NCI-H69 (cell line): ENCODE measurements at regions not wholly inside any gene's neighbourhood (a gene's known extent, or its start where the extent isn't known, plus 50 kb on each side); places are given as distances from the start of the nearest gene placed in this dataset.
A peak's percentile ranks its signal among the peaks of the same experiment; 100 is the strongest.
"Not testable (repeated sequence)": the region's sequence is repeated elsewhere in the genome, so short reads cannot be mapped to it uniquely, and the experiment has no call there.

Source experiments
- DNase-seq: peaks from one replicate; lab custom pipeline; 2025; lab: John Stamatoyannopoulos, UW

GRCh38 chr1:14260480-14260879 lies 338.0 kb upstream of the KAZN start:
- DNase-seq: no peak

GRCh38 chr1:14261395-14261794 lies 337.1 kb upstream of the KAZN start:
- DNase-seq: no peak

GRCh38 chr1:14262637-14263036 lies 335.8 kb upstream of the KAZN start:
- peak; percentile 1 for DNase-seq

- DNase-seq: peak; percentile 36
These were observed 335.3 kb upstream of the KAZN start for GRCh38 chr1:14263225-14263624.

GRCh38 chr1:14263671-14264070 lies 334.8 kb upstream of the KAZN start:
- DNase-seq: peak; percentile 5

- DNase-seq: no peak
These were observed 333.0 kb upstream of the KAZN start for GRCh38 chr1:14265495-14265894.

- no peak for DNase-seq
These were observed 330.5 kb upstream of the KAZN start for GRCh38 chr1:14267991-14268390.

- DNase-seq: no peak
These were observed 327.7 kb upstream of the KAZN start for GRCh38 chr1:14270821-14271220.

GRCh38 chr1:14273811-14274210 lies 324.7 kb upstream of the KAZN start:
- no peak for DNase-seq

GRCh38 chr1:14279891-14280290 lies 318.6 kb upstream of the KAZN start:
- DNase-seq: not testable (repeated sequence)

GRCh38 chr1:14280909-14281308 lies 317.6 kb upstream of the KAZN start:
- peak; percentile 27 for DNase-seq

- DNase-seq: no peak
These were observed 317.1 kb upstream of the KAZN start for GRCh38 chr1:14281412-14281811.

GRCh38 chr1:14282707-14283106 lies 315.8 kb upstream of the KAZN start:
- DNase-seq: no peak

- DNase-seq: no peak
These were observed 313.2 kb upstream of the KAZN start for GRCh38 chr1:14285238-14285637.

GRCh38 chr1:14291182-14291581 lies 307.3 kb upstream of the KAZN start:
- peak; percentile 45 for DNase-seq

GRCh38 chr1:14292520-14292919 lies 306.0 kb upstream of the KAZN start:
- DNase-seq: no peak

- no peak for DNase-seq
These were observed 304.5 kb upstream of the KAZN start for GRCh38 chr1:14294006-14294405.

GRCh38 chr1:14294860-14295536 lies 303.5 kb upstream of the KAZN start:
- DNase-seq: no peak

GRCh38 chr1:14296795-14297194 lies 301.7 kb upstream of the KAZN start:
- no peak for DNase-seq

GRCh38 chr1:14297356-14297755 lies 301.1 kb upstream of the KAZN start:
- no peak for DNase-seq

- peak; percentile 6 for DNase-seq
These were observed 299.7 kb upstream of the KAZN start for GRCh38 chr1:14298806-14299205.

GRCh38 chr1:14300991-14301703 lies 297.3 kb upstream of the KAZN start:
- no peak for DNase-seq

- DNase-seq: no peak
These were observed 296.8 kb upstream of the KAZN start for GRCh38 chr1:14301704-14302024.

GRCh38 chr1:14302025-14302424 lies 296.5 kb upstream of the KAZN start:
- DNase-seq: no peak
